BLaER1 treated with 17β-estradiol and CSF1 and Interleukin-3, amounts not matched to agents 10 nM and 100 nM (cell line): ENCODE measurements at regions not wholly inside any gene's neighbourhood (a gene's known extent, or its start where the extent isn't known, plus 50 kb on each side); places are given as distances from the start of the nearest gene placed in this dataset.
A peak's percentile ranks its signal among the peaks of the same experiment; 100 is the strongest.

Source experiments
- H3K27ac ChIP-seq, 11 experiments: shearing (Covaris generic); formaldehyde crosslinking; 2 replicates each; pipeline ENCODE4 v1.8.1; 2022
- H3K27me3 ChIP-seq, 11 experiments: shearing (Covaris generic); formaldehyde crosslinking; 2 replicates each; pipeline ENCODE4 v1.8.1; 2022
- H3K36me3 ChIP-seq, 11 experiments: shearing (Covaris generic); formaldehyde crosslinking; 2 replicates each; pipeline ENCODE4 v1.8.1; 2022
- H3K4me1 ChIP-seq, 10 experiments: shearing (Covaris generic); formaldehyde crosslinking; 2 replicates each; pipeline ENCODE4 v1.8.1; 2022
- H3K4me2 ChIP-seq, 11 experiments: shearing (Covaris generic); formaldehyde crosslinking; 2 replicates each; pipeline ENCODE4 v1.8.1; 2022
- H3K4me3 ChIP-seq, 10 experiments: shearing (Covaris generic); formaldehyde crosslinking; 2 replicates each; pipeline ENCODE4 v1.8.1; 2022
- H3K9ac ChIP-seq, 11 experiments: shearing (Covaris generic); formaldehyde crosslinking; 2 replicates each; pipeline ENCODE4 v1.8.1; 2022
- H3K9me3 ChIP-seq, 11 experiments: shearing (Covaris generic); formaldehyde crosslinking; replicated peaks in 1 of 11; 2 replicates each; pipeline ENCODE4 v1.8.1; 2022
- H4K20me1 ChIP-seq, 11 experiments: shearing (Covaris generic); formaldehyde crosslinking; 2 replicates each; pipeline ENCODE4 v1.8.1; 2022
- Cebpa-rat ChIP-seq, 11 experiments: shearing (Covaris generic); IDR thresholded peaks; 2 replicates each; pipeline ENCODE4 v1.8.1; 2022

DNA sequence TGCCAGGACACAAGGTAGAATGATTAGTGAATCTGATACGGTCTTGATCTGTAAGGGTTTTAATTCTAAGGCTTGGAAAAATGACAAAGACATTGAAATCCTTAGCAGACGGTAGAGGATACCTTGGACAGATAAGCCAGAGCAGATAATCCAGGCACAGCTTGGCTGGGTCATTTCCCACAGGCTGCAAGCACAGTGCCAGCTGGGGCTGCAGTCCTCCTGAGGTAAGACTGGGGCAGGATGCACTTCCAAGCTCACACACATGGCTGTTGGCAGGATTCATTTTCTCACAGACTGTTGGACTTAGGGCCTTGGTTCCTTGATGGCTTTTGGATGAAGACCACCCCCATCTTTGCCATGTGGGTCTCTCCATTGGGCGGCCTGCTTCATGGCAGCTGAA is 63.2 kb upstream of the BMPER start:
- Histone ChIP-seq H3K4me1 (peaks cover 0 to 15% (median 0%) of the 10 kb centered on the region in 10 experiments; a peak in 4 of 20 replicates), H3K27me3 (no peaks in the 10 kb centered on the region), H3K4me2 (no peak overlapping the region), H3K9ac (no peak overlapping the region), H3K4me3 (no peak overlapping the region), H3K27ac (no peak overlapping the region), H3K36me3 (no peaks in the 10 kb centered on the region), H3K9me3 (peaks cover 0 to 6% (median 4%) of the 10 kb centered on the region in 11 experiments; a peak in 16 of 22 replicates), H4K20me1 (no peaks in the 10 kb centered on the region)
- no peak for TF ChIP-seq Cebpa-rat (IDR thresholded peaks at IDR 0.05)

GRCh38 chr7:33845991-33846509 is 59.3 kb upstream of the BMPER start:
- no peaks in the 10 kb centered on the region for H3K9me3 ChIP-seq
- H3K9ac ChIP-seq, result no peak overlapping the region
- no peaks in the 10 kb centered on the region for H4K20me1 ChIP-seq
- no peak for TF ChIP-seq Cebpa-rat (IDR thresholded peaks at IDR 0.05)
- no peak overlapping the region for H3K4me3 ChIP-seq
- peaks cover 0 to 7% (median 0%) of the 10 kb centered on the region in 10 experiments; a peak in 4 of 20 replicates for H3K4me1 ChIP-seq
- H3K36me3 ChIP-seq, result no peaks in the 10 kb centered on the region
- no peak overlapping the region for H3K4me2 ChIP-seq
- no peaks in the 10 kb centered on the region for H3K27me3 ChIP-seq
- H3K27ac ChIP-seq, result no peak overlapping the region

DNA sequence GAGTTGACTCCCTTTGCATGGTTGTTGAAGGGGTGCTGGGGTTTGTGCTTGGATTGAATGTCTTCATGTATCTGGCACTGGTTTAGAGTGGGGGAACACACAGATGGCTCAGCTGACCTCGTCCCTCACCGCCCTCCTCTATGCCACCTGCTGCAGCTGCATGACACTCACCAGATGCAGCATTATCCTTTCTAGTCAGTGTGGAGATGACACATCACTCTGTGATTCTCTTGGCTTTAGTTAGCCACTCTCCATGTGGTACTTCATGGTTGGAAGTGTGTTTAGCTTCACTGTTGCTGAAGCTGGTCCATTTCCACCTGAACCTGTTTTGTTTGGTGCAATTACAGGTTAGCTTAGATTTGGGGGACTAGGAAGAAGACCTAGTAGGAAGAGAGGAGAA is 56.3 kb upstream of the BMPER start:
- Histone ChIP-seq H3K4me3 (no peak overlapping the region), H3K27me3 (no peaks in the 10 kb centered on the region), H4K20me1 (no peaks in the 10 kb centered on the region), H3K36me3 (no peaks in the 10 kb centered on the region), H3K9me3 (no peaks in the 10 kb centered on the region), H3K4me2 (no peak overlapping the region), H3K27ac (no peak overlapping the region), H3K9ac (no peak overlapping the region), H3K4me1 (peaks cover 0 to under 1% (median 0%) of the 10 kb centered on the region in 10 experiments; a peak in 2 of 20 replicates)
- TF ChIP-seq Cebpa-rat (IDR thresholded peaks at IDR 0.05), result no peak

DNA sequence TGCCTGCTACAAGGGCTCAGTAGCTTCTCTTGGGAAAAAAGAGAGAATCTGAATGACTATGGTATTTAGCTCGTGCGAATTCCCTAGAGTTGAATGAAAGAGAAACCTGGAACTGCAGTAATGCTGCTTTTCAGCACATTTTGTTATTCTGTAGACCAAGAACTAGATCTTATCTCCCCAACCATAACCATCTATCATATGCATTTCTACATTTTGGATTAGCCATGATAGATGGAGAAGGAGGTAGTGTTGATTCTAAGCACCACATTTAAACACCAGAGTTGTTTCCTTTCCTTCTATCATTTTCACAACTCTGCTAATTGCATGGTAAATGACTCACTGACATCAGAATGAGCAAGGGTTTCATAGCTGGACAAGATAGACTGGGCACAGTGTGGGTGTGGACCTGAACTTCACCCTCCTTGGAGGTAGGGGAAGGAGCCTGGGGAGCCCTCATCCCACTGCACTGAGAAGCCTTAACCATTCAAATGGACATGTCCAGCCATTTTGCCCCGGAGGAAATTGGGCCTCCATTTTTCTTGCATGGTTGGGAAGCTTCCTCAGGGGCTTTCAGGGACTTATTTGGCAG is 55.3 kb upstream of the BMPER start:
- H3K9me3 ChIP-seq, result no peaks in the 10 kb centered on the region
- H3K4me3 ChIP-seq, result no peak overlapping the region
- peaks cover 0 to 9% (median 0%) of the 10 kb centered on the region in 10 experiments; a peak in 7 of 20 replicates for H3K4me1 ChIP-seq
- H4K20me1 ChIP-seq, result no peaks in the 10 kb centered on the region
- H3K36me3 ChIP-seq, result no peaks in the 10 kb centered on the region
- TF ChIP-seq Cebpa-rat (IDR thresholded peaks at IDR 0.05), result no peak
- no peaks in the 10 kb centered on the region for H3K27me3 ChIP-seq
- no peak overlapping the region for H3K9ac ChIP-seq
- H3K4me2 ChIP-seq, result no peak overlapping the region
- H3K27ac ChIP-seq, result no peak overlapping the region

DNA sequence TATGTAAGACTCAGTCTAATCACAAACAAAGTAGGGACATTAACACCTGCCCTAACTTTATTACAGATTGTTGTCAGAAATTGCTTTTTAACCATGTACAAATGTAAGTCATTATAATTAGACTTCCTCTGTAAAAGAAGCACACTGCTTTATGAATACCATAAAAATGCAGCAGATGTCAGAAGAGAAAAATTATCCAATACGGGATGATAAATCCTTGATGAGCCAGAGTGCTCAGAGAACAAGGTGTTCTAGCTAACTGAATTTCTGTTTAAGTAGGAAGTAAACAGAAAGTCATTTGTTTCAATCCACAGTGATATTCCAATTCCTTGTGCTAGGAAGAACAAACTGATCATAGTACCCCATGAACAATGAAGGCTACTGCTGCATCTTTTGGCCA is 54.6 kb upstream of the BMPER start:
- H3K9ac ChIP-seq, result no peak overlapping the region
- no peaks in the 10 kb centered on the region for H3K9me3 ChIP-seq
- no peak overlapping the region for H3K27ac ChIP-seq
- H3K4me3 ChIP-seq, result no peak overlapping the region
- peaks cover 0 to 16% (median 0%) of the 10 kb centered on the region in 10 experiments; a peak in 7 of 20 replicates for H3K4me1 ChIP-seq
- H3K36me3 ChIP-seq, result no peaks in the 10 kb centered on the region
- no peaks in the 10 kb centered on the region for H4K20me1 ChIP-seq
- H3K27me3 ChIP-seq, result no peaks in the 10 kb centered on the region
- no peak overlapping the region for H3K4me2 ChIP-seq
- no peak for TF ChIP-seq Cebpa-rat (IDR thresholded peaks at IDR 0.05)

GRCh38 chr7:33852838-33853237 is 52.5 kb upstream of the BMPER start:
- no peaks in the 10 kb centered on the region for H4K20me1 ChIP-seq
- no peaks in the 10 kb centered on the region for H3K9me3 ChIP-seq
- no peak overlapping the region for H3K4me2 ChIP-seq
- no peak for TF ChIP-seq Cebpa-rat (IDR thresholded peaks at IDR 0.05)
- peaks cover 0 to 16% (median 0%) of the 10 kb centered on the region in 10 experiments; a peak in 7 of 20 replicates for H3K4me1 ChIP-seq
- H3K27ac ChIP-seq, result no peak overlapping the region
- no peak overlapping the region for H3K4me3 ChIP-seq
- no peaks in the 10 kb centered on the region for H3K36me3 ChIP-seq
- no peak overlapping the region for H3K9ac ChIP-seq
- no peaks in the 10 kb centered on the region for H3K27me3 ChIP-seq

DNA sequence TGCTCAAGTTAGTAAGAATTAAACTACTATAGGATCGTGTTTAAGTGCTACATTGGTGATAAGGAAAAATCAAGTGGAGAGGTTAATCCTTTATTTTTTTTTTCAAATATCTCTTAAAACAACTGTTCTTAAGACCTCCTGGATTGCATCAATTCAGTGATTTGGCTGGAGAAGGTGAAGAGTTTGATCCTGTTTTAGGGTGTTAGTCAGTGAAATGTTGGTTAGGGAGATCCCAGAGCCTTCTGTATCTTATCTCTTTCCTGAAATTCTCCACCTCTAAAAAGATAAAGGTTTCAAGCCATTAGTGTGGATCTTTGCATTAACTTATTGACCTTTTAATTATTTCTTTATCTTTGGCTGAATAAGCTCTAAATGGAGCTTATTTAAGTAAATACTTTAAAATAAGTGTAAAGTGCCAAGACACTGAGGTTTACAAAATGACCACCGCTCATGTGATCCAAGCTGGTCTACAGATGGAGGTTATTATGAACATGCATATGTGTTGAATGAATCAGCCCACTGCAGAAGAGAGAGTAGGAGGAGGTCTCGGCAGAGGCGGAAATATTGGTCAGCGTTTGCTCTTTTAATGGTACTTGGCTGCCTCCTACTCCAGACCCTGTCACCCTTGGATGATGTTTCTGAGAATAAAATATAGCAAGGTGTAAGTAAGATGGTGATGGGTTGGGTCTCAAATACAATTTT is 51.8 kb upstream of the BMPER start:
- Histone ChIP-seq H3K9me3 (no peaks in the 10 kb centered on the region), H3K9ac (no peak overlapping the region), H3K4me3 (no peak overlapping the region), H3K4me1 (peaks cover 0 to 16% (median 0%) of the 10 kb centered on the region in 10 experiments; a peak in 7 of 20 replicates), H3K4me2 (no peak overlapping the region), H3K36me3 (no peaks in the 10 kb centered on the region), H4K20me1 (no peaks in the 10 kb centered on the region), H3K27ac (no peak overlapping the region), H3K27me3 (no peaks in the 10 kb centered on the region)
- no peak for TF ChIP-seq Cebpa-rat (IDR thresholded peaks at IDR 0.05)

GRCh38 chr7:33854178-33854577 is 51.2 kb upstream of the BMPER start:
- TF ChIP-seq Cebpa-rat (IDR thresholded peaks at IDR 0.05), result no peak
- H3K4me1 ChIP-seq, result peaks cover 0 to 16% (median 0%) of the 10 kb centered on the region in 10 experiments; a peak in 7 of 20 replicates
- no peak overlapping the region for H3K4me3 ChIP-seq
- no peaks in the 10 kb centered on the region for H3K27me3 ChIP-seq
- no peaks in the 10 kb centered on the region for H3K9me3 ChIP-seq
- no peak overlapping the region for H3K27ac ChIP-seq
- no peak overlapping the region; a peak in 1 of 22 replicates for H3K4me2 ChIP-seq
- H4K20me1 ChIP-seq, result no peaks in the 10 kb centered on the region
- no peaks in the 10 kb centered on the region for H3K36me3 ChIP-seq
- no peak overlapping the region for H3K9ac ChIP-seq

DNA sequence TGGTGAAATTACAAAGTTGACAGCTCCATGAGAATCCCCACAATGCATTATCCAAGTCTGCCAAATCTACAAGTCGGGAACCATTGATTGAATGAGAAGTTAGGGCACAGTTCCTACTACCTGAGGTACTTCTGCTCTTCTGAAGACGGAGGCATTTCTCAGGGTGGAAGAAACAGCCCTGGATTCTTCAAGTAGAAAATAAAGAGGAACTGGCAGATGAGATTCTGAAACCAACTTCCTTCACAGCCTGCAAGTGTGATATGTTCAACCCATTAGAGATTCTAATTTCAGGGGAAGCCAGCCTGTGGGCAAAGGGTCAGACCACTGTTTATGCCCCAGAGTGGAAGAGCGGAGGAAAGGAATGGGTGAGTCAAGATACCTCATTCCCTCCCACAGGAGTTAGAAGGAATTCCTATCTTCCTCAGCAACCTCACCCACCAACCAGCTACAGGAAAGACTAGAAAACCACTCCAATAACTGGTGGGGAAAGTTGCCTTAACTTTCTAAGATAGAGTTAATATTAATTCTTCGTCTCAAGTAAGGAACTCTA is 50.5 kb upstream of the BMPER start:
- no peaks in the 10 kb centered on the region for H4K20me1 ChIP-seq
- H3K4me2 ChIP-seq, result peak overlapping the region in 4 of 11 experiments; percentile 10 to 52 (median 34); a peak in 4 of 22 replicates
- H3K4me1 ChIP-seq, result peaks cover 0 to 16% (median 0%) of the 10 kb centered on the region in 10 experiments; a peak in 7 of 20 replicates
- no peak for TF ChIP-seq Cebpa-rat (IDR thresholded peaks at IDR 0.05)
- no peak overlapping the region for H3K9ac ChIP-seq
- peaks cover 0 to 4% (median under 1%) of the 10 kb centered on the region in 11 experiments; a peak in 3 of 22 replicates for H3K9me3 ChIP-seq
- H3K27ac ChIP-seq, result no peak overlapping the region
- H3K27me3 ChIP-seq, result no peaks in the 10 kb centered on the region
- H3K4me3 ChIP-seq, result no peak overlapping the region
- H3K36me3 ChIP-seq, result no peaks in the 10 kb centered on the region
